ENCODE measurements at regions not wholly inside any gene's neighbourhood (a gene's known extent, or its start where the extent isn't known, plus 50 kb on each side); places are given as distances from the start of the nearest gene placed in this dataset.
"Not testable (repeated sequence)": the region's sequence is repeated elsewhere in the genome, so short reads cannot be mapped to it uniquely, and the experiment has no call there.

- H3K27me3 Mint-ChIP-seq; H3K4me3 Mint-ChIP-seq; H3K9me3 ChIP-seq (ENCODE audit: control insufficient read depth, low read length, poor library complexity, severe bottlenecking); H3K4me1 Mint-ChIP-seq; H3K36me3 Mint-ChIP-seq (ENCODE audit: low read depth); ATAC-seq; H3K27ac Mint-ChIP-seq; DNase-seq: not testable (repeated sequence)
Observed at GRCh38 chr13:89460895-89461294, 1789.7 kb downstream of the SLITRK5 start.

GRCh38 chr13:89465366-89465765, 1794.2 kb downstream of the SLITRK5 start:
- ATAC-seq, result no peak
- no peaks in the 10 kb centered on the region for H3K27me3 Mint-ChIP-seq
- no peaks in the 10 kb centered on the region for H3K4me1 Mint-ChIP-seq
- H3K27ac Mint-ChIP-seq, result no peak overlapping the region
- peaks cover 2% of the 10 kb centered on the region for H3K9me3 ChIP-seq (ENCODE audit: control insufficient read depth, low read length, poor library complexity, severe bottlenecking)
- H3K36me3 Mint-ChIP-seq (ENCODE audit: low read depth), result no peaks in the 10 kb centered on the region
- no peak for DNase-seq
- no peak overlapping the region for H3K4me3 Mint-ChIP-seq

GRCh38 chr13:89468081-89468480, 1796.9 kb downstream of the SLITRK5 start:
- Mint-ChIP-seq H3K4me3 (no peak overlapping the region), H3K4me1 (no peaks in the 10 kb centered on the region), H3K27me3 (no peaks in the 10 kb centered on the region), H3K36me3 (ENCODE audit: low read depth) (no peaks in the 10 kb centered on the region), H3K27ac (no peak overlapping the region)
- no peaks in the 10 kb centered on the region for H3K9me3 ChIP-seq (ENCODE audit: control insufficient read depth, low read length, poor library complexity, severe bottlenecking)
- DNase-seq (no peak), ATAC-seq (no peak)

- no peak overlapping the region for H3K27ac Mint-ChIP-seq
Observed at GRCh38 chr13:89470901-89471300, 1799.7 kb downstream of the SLITRK5 start.

GRCh38 chr13:89474432-89474831, 1803.3 kb downstream of the SLITRK5 start:
- Mint-ChIP-seq H3K4me3 (no peak overlapping the region), H3K27ac (no peak overlapping the region), H3K27me3 (no peaks in the 10 kb centered on the region), H3K4me1 (no peaks in the 10 kb centered on the region), H3K36me3 (ENCODE audit: low read depth) (no peaks in the 10 kb centered on the region)
- DNase-seq (no peak), ATAC-seq (no peak)
- H3K9me3 ChIP-seq (ENCODE audit: control insufficient read depth, low read length, poor library complexity, severe bottlenecking), result no peaks in the 10 kb centered on the region

More at GRCh38 chr13:89470901-89471300, 1799.7 kb downstream of the SLITRK5 start:
- ATAC-seq (no peak), DNase-seq (no peak)
- no peaks in the 10 kb centered on the region for H3K9me3 ChIP-seq (ENCODE audit: control insufficient read depth, low read length, poor library complexity, severe bottlenecking)
- H3K36me3 Mint-ChIP-seq (ENCODE audit: low read depth), result no peaks in the 10 kb centered on the region
- H3K27me3 Mint-ChIP-seq, result no peaks in the 10 kb centered on the region
- H3K4me3 Mint-ChIP-seq, result no peak overlapping the region
- no peaks in the 10 kb centered on the region for H3K4me1 Mint-ChIP-seq

- Mint-ChIP-seq H3K4me1 (no peaks in the 10 kb centered on the region), H3K27ac (no peak overlapping the region), H3K27me3 (no peaks in the 10 kb centered on the region), H3K36me3 (ENCODE audit: low read depth) (no peaks in the 10 kb centered on the region), H3K4me3 (no peak overlapping the region)
- no peaks in the 10 kb centered on the region for H3K9me3 ChIP-seq (ENCODE audit: control insufficient read depth, low read length, poor library complexity, severe bottlenecking)
- DNase-seq, result no peak
- no peak for ATAC-seq
Observed at GRCh38 chr13:89486065-89486464, 1814.9 kb downstream of the SLITRK5 start.

GRCh38 chr13:89486709-89487108, 1815.5 kb downstream of the SLITRK5 start:
- no peaks in the 10 kb centered on the region for H3K9me3 ChIP-seq (ENCODE audit: control insufficient read depth, low read length, poor library complexity, severe bottlenecking)
- Mint-ChIP-seq H3K27me3 (no peaks in the 10 kb centered on the region), H3K27ac (no peak overlapping the region), H3K36me3 (ENCODE audit: low read depth) (no peaks in the 10 kb centered on the region), H3K4me3 (no peak overlapping the region), H3K4me1 (no peaks in the 10 kb centered on the region)
- DNase-seq (no peak), ATAC-seq (no peak)

- Mint-ChIP-seq H3K27me3 (no peaks in the 10 kb centered on the region), H3K4me1 (no peaks in the 10 kb centered on the region), H3K27ac (no peak overlapping the region), H3K36me3 (ENCODE audit: low read depth) (no peaks in the 10 kb centered on the region), H3K4me3 (no peak overlapping the region)
- DNase-seq (no peak), ATAC-seq (no peak)
- H3K9me3 ChIP-seq (ENCODE audit: control insufficient read depth, low read length, poor library complexity, severe bottlenecking), result no peaks in the 10 kb centered on the region
Observed at GRCh38 chr13:89490661-89491060, 1819.5 kb downstream of the SLITRK5 start.

- Mint-ChIP-seq H3K27me3 (no peaks in the 10 kb centered on the region), H3K27ac (no peak overlapping the region), H3K4me3 (no peak overlapping the region), H3K4me1 (no peaks in the 10 kb centered on the region), H3K36me3 (ENCODE audit: low read depth) (no peaks in the 10 kb centered on the region)
- H3K9me3 ChIP-seq (ENCODE audit: control insufficient read depth, low read length, poor library complexity, severe bottlenecking), result no peaks in the 10 kb centered on the region
- ATAC-seq (no peak), DNase-seq (no peak)
Observed at GRCh38 chr13:89496478-89496877, 1825.3 kb downstream of the SLITRK5 start.

- Mint-ChIP-seq H3K27me3 (no peaks in the 10 kb centered on the region), H3K27ac (no peak overlapping the region), H3K4me1 (no peaks in the 10 kb centered on the region), H3K4me3 (no peak overlapping the region), H3K36me3 (ENCODE audit: low read depth) (no peaks in the 10 kb centered on the region)
- no peak for ATAC-seq
- no peaks in the 10 kb centered on the region for H3K9me3 ChIP-seq (ENCODE audit: control insufficient read depth, low read length, poor library complexity, severe bottlenecking)
- no peak for DNase-seq
Observed at GRCh38 chr13:89497658-89498057, 1826.5 kb downstream of the SLITRK5 start.

- Mint-ChIP-seq H3K27me3 (no peaks in the 10 kb centered on the region), H3K4me1 (no peaks in the 10 kb centered on the region), H3K27ac (no peak overlapping the region), H3K4me3 (no peak overlapping the region), H3K36me3 (ENCODE audit: low read depth) (no peaks in the 10 kb centered on the region)
- H3K9me3 ChIP-seq (ENCODE audit: control insufficient read depth, low read length, poor library complexity, severe bottlenecking), result peaks cover 2% of the 10 kb centered on the region
- DNase-seq (no peak), ATAC-seq (no peak)
Observed at GRCh38 chr13:89502286-89502685, 1831.1 kb downstream of the SLITRK5 start.

GRCh38 chr13:89514534-89515312, 1832.8 kb upstream of the MIR17HG start:
- Mint-ChIP-seq H3K36me3 (ENCODE audit: low read depth) (no peaks in the 10 kb centered on the region), H3K27ac (no peak overlapping the region), H3K4me1 (no peaks in the 10 kb centered on the region), H3K4me3 (no peak overlapping the region), H3K27me3 (no peaks in the 10 kb centered on the region)
- DNase-seq, result no peak
- ATAC-seq, result no peak
- no peaks in the 10 kb centered on the region for H3K9me3 ChIP-seq (ENCODE audit: control insufficient read depth, low read length, poor library complexity, severe bottlenecking)

GRCh38 chr13:89515948-89516347, 1831.5 kb upstream of the MIR17HG start:
- Mint-ChIP-seq H3K27ac (no peak overlapping the region), H3K4me1 (no peaks in the 10 kb centered on the region), H3K4me3 (no peak overlapping the region), H3K27me3 (no peaks in the 10 kb centered on the region), H3K36me3 (ENCODE audit: low read depth) (no peaks in the 10 kb centered on the region)
- H3K9me3 ChIP-seq (ENCODE audit: control insufficient read depth, low read length, poor library complexity, severe bottlenecking), result no peaks in the 10 kb centered on the region
- DNase-seq (no peak), ATAC-seq (no peak)

- ATAC-seq (no peak), DNase-seq (no peak)
- Mint-ChIP-seq H3K4me3 (no peak overlapping the region), H3K4me1 (no peaks in the 10 kb centered on the region), H3K27me3 (no peaks in the 10 kb centered on the region), H3K36me3 (ENCODE audit: low read depth) (no peaks in the 10 kb centered on the region), H3K27ac (no peak overlapping the region)
- H3K9me3 ChIP-seq (ENCODE audit: control insufficient read depth, low read length, poor library complexity, severe bottlenecking), result no peaks in the 10 kb centered on the region
Observed at GRCh38 chr13:89518289-89519077, 1829.0 kb upstream of the MIR17HG start.

All from T-helper 17 cell (primary cell).